ENCODE measurements at regions not wholly inside any gene's neighbourhood (a gene's known extent, or its start where the extent isn't known, plus 50 kb on each side); places are given as distances from the start of the nearest gene placed in this dataset.

DNA sequence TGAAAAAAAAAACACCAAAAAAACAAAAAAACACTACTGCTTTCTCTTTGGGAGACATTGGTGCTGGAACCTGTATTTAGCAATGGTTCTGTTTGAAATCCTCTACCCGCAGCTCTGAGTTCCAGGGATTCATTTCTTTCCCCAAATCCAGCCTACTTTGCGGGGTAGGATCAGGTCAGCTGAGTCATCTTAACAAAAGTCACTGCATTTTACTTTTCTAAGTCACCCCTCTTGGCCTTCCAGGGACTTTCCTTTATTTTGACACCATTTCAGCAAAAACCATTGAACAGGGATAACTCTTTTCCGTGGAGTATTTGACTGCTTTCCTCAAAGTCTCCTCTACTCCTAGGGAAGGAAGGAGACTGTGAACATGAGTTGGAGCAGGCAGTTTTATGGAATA is 837.6 kb downstream of the MAFB start:
- no peak for DNase-seq

DNA sequence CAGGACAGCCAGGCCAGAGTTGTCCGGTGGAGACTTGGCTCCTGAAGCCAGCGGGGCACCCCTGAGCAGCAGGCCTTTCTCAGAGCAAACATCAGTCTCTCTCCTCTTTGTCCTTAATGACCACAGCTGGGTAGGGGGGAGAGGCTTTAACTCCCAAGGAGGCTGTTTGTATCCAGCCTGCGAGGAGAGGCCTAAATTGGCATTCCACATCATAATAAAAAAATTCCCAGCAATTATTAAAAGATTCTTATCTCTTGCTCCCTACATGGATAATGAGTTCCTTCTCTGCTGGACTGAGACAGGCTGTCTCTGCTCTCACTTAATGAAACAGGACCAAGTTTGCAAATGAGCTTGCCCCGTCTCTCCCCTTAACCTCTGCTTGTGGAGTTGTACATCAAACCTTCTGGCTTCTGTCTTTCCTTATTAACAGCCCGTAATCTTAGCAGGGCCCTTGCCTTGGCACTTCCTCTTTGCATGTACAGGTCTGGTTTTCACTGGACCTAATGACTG is 838.2 kb downstream of the MAFB start:
- no peak for DNase-seq

DNA sequence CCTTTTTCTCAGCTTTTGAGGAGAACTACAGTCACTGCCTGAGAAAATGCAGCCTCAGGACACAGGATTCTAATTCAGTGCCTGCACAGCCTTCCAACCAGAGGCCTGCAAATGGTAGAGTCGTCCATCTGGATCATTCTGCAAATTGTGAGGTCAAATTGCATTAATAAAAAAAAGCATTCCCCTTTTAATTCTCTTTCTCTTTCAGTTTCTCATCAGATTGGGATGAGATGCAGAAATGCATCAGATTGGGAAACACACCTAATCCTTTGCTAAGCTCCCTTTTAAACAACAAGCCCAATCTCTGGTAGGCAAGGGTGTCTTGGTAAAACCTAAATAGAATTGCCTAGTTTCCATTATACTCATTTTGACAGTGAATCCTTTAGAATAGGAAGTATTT is 838.8 kb downstream of the MAFB start:
- no peak for DNase-seq

DNA sequence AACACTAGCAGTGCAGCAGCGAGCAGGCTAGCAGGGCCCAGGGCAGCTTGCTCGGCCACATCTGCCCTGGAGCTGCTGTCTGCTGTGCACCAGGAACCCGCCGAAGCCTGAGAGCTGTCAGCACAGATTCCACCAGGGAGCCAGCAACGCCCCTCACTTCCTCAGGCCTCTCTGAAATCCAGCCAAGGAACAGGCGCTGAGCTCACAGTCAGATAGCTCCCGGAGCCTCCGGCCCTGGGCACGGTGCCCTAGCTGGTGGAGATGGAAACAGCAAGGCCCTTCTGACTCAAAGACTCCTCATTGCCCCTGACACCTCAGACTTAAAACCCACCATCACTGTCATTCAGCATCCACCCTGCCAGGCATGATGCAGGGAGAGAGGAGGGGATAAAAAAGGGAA is 839.4 kb downstream of the MAFB start:
- no peak for DNase-seq

DNA sequence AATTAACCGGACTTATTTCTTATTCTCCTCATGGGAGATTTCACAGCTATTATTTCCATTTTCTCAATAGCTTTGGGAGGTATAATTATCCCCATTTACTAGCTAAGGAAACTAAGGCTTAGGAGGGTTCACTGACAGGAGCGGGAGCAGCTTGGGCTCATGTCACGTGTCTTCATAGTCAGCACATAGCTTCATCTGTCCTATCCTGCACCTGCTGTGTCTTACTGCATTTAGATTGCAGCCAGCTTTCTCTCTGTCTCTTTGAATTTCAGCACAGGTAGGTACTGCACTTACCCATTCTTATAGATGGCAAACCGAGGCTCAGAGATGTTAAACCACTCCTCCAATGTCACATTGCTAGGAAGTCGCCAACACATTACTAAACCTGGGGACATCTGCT is 839.9 kb downstream of the MAFB start:
- DNase-seq, result no peak

DNA sequence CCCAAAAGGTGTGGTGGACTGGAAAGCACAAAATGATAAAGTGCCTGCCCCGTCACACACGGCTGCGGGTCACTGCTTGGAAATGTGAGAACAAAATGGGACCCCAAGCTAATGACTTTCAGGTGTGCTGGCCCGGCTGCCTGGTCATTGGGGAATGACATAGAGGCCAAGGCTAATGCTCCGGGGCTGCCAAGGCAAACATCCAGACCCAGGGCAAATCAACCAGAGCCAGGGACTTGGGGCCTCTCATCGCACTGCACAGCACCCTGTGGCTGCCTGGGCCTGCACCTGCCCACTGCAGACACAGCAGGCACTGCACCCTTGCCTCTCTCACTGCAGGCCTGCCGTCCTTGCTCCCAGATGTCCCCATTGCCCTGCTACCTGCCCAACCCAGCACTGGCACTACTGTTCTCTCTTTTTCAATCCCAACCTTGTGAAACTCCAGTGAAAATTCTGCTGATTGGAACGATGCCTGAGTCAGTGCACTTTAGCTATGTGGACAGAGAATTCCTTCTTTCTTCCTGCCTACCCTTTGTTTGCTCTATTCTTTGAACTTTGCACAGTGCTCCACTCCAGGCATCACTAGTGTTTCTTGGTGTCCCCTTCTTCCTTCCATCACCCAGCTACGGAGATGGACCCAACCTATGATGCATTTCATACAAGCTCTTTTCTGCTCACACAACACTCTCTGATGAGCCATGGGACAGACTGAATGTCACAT is 849.5 kb downstream of the MAFB start:
- no peak for DNase-seq

DNA sequence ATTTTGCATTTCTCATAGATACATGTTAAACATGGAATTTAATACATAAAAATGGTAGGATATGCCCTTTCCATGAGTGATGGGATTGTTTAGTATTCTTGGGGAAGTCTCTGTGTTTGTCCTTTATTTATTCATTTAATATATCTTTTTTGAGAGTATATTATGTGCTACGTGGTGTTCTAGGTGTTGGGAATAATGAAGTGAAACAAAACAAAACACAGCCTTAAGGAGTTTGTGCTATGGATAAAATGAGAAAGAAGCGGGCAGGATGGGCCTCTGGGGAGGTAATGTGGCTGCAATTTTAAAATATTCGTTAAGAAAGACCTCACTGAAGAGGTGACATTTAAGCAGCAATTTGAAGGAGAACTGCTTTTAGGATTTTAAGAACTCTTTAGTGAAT is 851.5 kb downstream of the MAFB start:
- no peak for DNase-seq

DNA sequence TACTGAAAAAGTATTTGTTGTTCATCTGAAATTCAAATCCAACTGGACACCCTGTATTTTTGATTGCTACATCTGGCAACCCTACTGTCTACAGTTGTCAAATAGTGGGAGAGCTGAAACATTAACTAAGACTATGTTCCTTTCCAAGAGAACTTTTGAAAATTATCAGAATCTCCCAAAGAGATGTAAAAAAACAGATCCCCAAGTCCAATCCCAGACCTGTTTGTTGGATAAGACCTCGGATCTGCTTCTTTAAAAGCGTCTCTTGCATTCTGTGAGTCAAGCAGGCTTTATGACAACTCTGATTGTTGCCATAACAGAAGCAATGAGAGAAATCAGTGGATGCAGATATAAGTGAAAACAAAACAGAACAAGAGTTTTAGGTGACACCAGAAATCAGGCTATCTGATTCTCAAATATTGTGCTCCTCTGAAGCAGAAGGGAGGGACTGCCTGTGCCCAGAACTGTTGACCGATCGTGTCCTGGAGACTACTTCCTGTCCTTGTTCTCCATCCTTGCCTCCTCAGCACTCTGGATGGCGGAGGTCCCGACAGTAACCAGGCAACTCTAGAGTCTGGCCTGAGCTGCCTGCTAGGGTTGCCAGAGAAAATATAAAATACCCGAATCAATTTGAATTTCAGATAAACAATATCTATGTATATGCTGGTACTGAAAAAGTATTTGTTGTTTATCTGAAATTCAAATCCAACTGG is 853.8 kb downstream of the MAFB start:
- no peak for DNase-seq

DNA sequence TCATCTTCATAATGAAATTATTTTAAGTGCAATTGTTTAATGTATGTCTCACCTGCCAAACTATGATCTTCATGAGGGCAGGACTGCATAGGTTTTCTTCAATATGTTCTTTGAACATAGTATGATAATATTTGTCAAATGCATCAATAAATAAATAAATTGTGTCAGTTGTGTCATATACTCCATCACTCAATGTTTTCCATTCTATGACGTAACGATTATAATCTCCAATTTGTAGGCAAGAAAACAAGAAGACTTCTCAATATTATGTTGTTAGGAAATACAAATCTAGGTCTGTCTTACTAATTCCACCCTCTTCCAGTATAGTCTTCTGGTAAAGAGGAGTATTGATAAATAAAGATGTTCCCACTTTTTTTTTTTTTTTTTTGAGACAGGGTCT is 858.1 kb downstream of the MAFB start:
- DNase-seq, result no peak

DNA sequence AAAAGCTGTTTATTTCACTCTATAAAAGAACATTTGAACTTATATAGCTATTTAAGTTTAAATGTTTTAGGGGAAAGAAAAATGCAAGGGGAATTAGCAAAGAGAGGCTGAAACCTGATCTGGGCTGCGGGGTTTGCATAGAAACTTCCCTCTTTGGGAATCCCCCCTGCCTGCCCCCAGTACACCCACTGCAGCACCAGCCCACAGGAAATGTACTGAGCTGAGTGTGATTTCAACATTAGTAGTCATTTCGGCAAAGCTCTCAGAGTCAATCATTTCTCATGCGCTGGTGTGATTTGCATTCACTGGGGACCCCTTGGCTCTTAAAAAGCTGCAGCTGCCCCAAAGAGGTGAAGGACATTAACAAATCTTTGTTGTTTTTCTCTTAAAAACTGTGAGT is 859.4 kb downstream of the MAFB start:
- DNase-seq, result no peak

DNA sequence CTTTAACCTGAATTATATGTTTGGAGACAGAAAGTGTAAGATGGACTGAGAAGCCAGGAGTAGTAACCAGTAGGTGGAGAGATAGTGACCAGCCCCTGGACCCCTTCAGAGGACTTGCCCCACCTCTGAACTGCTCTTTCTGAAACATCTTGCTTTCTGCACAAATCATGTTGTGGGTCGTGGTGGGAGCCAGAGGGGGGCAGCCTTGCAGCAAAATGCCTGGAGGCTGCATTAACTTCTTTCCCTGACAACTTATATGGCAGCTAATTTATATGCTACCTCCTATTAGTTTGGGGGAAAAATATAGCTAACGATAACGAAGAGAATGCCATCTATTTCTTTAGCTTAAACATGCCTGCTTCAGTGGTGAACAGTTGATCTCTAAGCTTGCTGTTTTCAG is 859.8 kb downstream of the MAFB start:
- DNase-seq, result no peak

DNA sequence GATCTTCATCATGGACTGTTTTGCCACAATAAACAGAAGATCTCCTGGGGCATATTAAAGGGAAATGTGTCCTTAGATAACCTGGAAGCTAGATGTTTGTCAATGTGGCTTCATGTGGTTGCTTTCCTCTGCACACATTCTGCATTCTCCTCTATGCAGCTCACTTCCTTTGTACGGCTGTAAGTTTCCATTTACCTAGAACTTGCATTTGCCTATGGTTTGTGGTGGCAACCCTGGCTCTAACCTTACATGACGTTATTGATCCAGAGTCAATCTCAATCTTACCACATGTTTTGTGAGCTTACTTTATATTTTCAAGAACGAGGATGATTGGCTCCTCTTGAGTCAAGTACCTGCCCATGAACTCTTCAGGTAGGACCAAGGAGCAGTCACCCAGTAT is 863.1 kb downstream of the MAFB start:
- peak; percentile 13 for DNase-seq

DNA sequence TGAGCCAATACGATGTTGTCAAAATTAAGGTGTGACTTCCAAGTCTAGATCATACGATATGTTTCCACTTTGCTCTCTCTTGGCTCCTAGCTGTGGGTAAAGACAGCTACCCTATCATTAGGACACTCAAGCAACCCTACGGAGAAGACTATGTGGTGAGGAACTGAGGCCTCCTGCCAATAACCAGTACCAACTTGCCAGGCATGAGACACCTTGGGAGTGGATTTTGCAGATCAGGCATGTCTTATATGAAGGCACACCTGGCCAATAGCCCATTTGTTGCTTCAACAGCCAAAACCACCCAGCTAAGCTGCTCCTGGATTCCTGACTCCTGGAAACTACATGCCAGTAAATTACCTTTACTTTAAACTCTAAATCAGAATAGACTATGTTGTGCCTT is 863.4 kb downstream of the DHX35 start:
- no peak for DNase-seq

DNA sequence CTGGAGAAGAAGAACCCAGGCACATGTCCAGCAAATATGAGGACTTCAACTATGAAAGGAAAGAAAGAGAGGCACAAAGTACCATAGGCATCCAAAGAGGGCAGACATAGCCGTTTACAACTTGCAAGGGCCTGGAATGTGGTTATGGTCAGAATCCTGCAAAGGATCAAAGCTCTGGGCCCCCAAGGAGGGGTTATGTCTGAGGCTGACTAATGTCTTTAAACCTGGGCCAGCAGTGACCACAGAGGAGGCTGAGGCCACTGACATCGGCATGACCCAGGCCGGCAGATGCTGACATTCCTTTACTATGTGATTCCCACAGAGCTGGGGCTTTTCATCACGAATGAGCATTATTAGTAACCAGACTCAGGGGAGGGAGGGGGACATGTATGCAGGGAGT is 861.1 kb downstream of the DHX35 start:
- DNase-seq, result no peak

DNA sequence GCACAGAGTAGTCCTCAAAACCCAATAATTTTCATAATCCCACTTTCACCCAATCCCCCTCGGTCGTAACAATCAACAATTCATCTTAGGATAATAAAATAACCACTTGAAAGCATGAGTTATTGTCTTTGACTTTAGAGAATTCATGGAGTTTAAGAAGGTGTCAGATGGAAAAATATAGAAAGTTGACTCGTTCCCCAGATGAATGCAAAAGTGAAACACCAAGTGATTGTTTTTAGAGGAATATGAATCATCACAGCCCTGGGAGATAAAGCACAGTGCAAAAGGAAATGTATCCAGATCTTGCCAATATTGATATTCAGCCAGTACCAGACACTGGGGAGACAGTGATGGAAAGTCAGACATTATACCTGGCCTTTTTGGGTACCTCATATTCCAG is 860.5 kb downstream of the DHX35 start:
- DNase-seq, result no peak

DNA sequence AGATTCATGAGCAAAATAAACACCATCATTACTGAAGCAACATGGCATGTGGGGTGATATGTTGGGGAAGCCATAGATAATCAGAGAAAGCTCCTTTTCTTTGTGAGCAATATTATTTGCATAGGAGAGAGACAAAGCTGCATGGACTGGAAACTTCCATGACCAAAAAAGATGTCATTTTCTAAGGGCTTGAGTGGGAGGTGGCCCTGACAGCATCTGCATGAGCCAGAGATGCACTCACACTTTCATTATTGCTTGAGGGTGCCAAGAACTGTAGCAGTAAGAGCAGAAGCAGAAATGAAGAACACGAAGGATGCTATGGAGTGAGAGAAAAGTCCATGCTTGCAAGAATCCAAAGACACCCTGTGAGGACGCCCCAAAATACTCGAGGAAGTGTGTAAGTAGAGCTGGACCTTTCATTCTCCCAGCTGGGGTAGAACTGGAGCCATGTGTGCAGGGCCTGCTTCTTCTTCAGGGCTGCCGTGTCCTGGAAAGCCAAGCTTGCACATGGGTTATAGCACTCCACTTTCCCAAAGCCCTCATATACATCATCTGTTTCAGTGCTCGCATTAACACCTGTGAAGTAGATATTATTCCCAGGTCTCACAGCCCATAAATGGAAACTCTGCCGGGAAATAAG is 851.2 kb downstream of the DHX35 start:
- no peak for DNase-seq

DNA sequence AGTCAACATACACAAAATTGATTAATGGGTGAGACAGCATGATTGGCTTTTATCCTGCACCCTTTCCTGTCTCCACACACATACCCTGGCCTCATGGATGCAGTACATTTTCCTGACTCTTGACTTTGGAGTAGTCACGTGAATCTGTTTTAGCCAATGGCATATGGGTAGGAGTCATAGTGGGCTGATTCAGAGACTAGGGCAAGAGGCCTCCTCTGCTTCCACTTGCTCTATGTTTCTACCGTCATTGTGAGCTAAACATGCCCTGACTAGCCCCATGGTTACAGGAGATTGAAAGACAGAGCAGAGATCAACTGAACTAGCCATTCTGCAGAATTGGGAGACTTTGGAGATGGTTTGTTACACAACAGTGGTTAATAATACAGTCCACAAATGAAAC is 850.0 kb downstream of the DHX35 start:
- peak; percentile 46 for DNase-seq

DNA sequence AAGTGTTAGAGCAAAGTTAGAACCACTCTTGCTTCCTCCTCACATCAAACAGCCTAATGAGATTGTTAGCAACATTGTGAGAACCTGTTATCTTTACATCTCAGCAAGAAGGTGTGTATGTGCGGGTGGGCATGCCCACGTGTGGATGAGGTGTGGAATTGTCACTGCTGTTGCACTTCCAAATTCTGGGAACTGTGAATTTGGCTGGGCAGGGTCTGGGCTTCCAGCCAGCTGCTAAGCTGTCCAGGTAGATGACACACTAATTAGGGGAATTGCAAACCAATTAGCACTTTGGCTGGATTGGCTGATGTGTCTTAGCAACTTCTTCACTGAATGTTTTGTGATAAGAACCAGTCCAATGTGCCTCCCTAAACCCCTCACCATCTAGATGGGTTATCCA is 848.2 kb downstream of the DHX35 start:
- DNase-seq, result no peak

DNA sequence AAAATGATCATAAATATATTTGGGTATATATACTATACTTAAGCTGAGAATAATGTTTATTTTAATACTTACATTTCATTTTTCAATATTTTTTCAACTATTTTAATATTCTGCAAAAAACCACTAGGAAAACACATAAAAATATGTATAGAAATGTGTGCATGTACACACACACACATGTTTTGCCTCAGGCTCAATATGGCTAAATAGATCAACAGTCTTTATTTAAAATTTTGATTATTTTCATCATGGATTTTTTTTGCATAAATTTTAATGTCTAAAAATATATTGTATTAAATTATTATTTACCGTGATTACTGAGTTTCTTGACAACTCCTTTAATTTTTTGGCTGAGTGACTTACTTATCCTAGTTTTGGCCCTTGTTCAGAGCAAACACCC is 846.5 kb downstream of the DHX35 start:
- no peak for DNase-seq

DNA sequence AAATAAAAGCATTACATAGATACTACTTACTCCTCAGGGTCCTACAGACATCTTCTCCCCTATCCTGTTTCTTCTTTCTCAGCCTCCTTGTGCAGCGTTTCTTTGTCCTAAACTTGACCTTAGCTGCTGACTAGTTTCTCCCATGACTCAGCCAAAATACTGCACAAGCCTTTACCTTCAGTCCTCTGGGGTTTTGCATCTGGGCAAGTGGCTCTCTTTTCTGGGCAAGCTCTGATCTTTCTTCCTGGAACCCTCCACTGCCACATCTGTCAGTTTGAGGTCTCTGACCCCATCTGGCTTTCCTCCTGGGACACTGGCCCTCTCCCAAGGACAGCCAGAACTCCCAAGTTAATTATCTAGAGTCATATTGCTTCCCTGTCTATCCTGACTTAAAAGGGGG is 838.4 kb downstream of the DHX35 start:
- DNase-seq, result no peak

DNA sequence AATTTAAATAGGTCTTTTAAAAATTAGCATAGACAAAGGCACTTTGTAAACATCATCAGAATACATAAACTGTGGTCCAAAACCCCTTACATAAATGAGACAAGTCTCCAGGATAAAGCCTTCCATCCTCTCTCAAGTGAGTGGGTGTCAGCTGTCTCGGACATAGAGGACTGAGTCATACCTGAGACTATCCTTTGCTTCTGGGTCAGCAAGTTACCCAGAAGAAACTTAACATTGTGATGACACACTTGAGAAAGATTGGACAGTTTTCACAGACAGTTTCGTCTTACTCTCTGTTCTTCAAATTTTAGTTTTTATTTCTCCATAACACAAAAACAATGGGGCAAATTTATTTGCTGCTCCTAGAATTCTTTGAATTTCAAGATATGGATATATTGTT is 838.0 kb downstream of the DHX35 start:
- DNase-seq, result no peak

DNA sequence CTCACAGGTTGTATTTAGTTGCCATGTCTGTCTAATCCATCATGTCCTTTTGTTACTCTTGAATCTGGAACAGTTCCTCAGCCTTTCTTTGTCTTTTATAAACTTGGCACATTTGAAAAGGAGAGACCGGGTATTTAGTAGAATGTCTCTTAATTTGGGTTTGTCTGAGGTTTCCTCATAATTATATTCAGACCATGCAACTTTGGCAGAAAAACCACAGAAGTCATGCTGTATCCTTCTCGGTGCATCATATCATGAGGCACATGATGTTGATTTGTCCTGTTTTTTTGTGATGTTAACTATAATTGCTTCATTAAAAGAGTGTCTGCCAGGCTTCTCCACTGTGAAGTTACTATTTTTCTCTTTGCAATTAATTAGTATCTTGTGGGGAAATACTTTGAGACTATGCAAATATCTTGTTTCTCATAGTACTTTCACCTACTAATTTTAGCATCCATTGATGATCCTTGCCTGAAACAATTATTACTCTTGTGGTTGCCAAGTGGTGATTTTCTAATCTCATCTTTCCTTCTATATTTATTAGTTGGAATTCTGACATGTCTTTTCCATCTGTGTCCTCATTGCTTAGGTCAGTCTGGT is 837.3 kb downstream of the DHX35 start:
- no peak for DNase-seq

DNA sequence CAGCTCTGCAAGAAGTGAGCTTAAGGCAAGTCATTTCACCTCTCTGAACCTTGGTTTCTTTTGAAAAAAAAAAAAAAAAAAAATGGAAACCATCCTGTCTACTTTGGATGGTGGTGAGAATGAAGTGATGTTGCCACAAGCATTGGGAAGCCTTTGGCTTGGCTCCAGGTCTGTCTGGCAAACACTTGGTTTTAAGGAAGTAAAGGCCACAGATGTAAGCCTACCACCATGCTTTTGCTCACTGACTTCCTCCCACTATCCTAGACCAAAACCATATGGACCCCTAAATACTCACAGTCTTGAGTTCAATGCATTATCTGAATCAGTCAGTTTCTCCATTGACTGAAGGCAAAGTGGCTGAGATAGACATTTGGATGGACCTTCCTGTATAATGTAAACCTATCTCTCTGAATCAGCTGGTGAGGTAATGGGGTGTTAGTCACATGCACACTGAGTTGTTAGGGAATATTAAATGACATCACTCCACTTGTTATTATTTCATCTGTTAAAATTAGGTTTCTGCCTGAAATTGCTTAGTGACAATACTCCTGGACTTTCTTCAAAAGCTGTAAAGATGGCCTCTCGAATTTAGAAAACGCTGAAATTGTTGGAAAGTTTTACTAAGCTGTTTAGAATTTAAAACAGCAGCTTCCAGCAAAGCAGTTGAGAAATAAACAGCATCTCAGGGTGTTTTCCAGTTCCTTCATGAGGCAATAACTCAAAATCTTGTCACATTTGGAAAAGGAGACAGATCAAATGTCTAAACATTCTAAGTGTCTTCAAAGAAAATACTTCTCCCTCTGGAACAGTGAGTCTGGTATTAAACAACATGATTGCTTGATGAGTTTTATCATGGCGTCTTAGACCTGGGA is 833.5 kb downstream of the DHX35 start:
- DNase-seq, result no peak
